ENCODE measurements at regions not wholly inside any gene's neighbourhood (a gene's known extent, or its start where the extent isn't known, plus 50 kb on each side); places are given as distances from the start of the nearest gene placed in this dataset.

DNA sequence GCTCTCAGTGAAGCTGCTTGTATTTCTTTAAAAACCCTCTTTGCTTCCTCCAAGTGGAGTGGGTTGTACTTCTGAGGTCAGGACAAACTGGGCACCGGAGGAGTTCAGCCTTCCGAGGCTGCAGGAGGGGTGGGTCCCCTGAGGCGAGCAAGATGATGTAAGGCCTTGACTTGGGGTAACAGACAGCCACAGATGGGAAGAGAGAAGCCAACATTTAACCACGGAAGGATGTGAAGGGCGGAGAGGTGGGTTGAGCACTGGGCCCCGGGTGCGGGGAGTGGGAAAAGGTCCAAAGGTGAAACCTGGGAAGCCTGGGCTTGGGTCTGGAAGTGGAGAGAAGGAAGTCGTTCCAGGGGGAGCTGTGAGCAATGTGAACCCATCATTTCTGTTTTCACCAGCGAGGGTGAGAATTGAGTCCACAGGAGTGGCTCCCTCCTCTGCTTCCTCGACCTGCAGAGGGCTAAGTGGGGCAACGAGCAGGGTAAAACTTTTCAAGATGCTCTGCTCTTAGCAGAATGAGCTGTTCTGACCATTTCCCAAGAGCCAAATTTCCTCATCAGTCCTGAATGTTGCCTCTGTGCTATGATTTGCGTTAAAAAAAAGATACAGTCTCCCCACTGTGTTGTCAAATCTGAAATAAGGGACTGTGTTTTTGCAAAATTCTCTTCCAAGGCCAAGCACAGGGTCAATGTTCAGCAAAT lies 137.7 kb upstream of the CRHR1 start:
- no peak for DNase-seq (ENCODE audit: low read depth, low spot score)
- H3K36me3 ChIP-seq (ENCODE audit: control insufficient read depth, insufficient read depth, low read length), result no peaks in the 10 kb centered on the region
- H3K9me3 ChIP-seq (ENCODE audit: control insufficient read depth, insufficient read depth, low read depth, low read length), result no peaks in the 10 kb centered on the region
- H3K4me1 ChIP-seq (ENCODE audit: control insufficient read depth, insufficient read depth, low read length), result no peaks in the 10 kb centered on the region
- no TSS peak for BruUV-seq (replicated peaks)
- ChIA-PET POLR2A (no interaction called here), CTCF (no interaction called here)
- no peak overlapping the region for H3K4me3 ChIP-seq (ENCODE audit: low read depth in 2 of 2, low read length in 2 of 2)
- in situ Hi-C loops (cut with HindIII; ENCODE audit: low pct_unique_long_range_greater_than_20kb, low sequenced_read_pairs), result no loop called here
- intact Hi-C loops (cut with micrococcal nuclease; ENCODE audit: unreplicated experiment), result no loop called here
- ATAC-seq, result no peak
- H3K27me3 ChIP-seq (ENCODE audit: control insufficient read depth, insufficient read depth, low read length), result no peaks in the 10 kb centered on the region
- H3K27ac ChIP-seq (ENCODE audit: low read length), result no peak overlapping the region
- no peak for TF ChIP-seq POLR2AphosphoS5 (IDR thresholded peaks at IDR 0.05; ENCODE audit: low read depth, low read length)
- TF ChIP-seq SIN3A (IDR thresholded peaks at IDR 0.05; ENCODE audit: borderline replicate concordance, insufficient read depth, low read depth, low read length), result no peak
- TF ChIP-seq, protein P1, sequence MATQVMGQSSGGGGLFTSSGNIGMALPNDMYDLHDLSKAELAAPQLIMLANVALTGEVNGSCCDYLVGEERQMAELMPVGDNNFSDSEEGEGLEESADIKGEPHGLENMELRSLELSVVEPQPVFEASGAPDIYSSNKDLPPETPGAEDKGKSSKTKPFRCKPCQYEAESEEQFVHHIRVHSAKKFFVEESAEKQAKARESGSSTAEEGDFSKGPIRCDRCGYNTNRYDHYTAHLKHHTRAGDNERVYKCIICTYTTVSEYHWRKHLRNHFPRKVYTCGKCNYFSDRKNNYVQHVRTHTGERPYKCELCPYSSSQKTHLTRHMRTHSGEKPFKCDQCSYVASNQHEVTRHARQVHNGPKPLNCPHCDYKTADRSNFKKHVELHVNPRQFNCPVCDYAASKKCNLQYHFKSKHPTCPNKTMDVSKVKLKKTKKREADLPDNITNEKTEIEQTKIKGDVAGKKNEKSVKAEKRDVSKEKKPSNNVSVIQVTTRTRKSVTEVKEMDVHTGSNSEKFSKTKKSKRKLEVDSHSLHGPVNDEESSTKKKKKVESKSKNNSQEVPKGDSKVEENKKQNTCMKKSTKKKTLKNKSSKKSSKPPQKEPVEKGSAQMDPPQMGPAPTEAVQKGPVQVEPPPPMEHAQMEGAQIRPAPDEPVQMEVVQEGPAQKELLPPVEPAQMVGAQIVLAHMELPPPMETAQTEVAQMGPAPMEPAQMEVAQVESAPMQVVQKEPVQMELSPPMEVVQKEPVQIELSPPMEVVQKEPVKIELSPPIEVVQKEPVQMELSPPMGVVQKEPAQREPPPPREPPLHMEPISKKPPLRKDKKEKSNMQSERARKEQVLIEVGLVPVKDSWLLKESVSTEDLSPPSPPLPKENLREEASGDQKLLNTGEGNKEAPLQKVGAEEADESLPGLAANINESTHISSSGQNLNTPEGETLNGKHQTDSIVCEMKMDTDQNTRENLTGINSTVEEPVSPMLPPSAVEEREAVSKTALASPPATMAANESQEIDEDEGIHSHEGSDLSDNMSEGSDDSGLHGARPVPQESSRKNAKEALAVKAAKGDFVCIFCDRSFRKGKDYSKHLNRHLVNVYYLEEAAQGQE (IDR thresholded peaks at IDR 0.05; ENCODE audit: insufficient read depth in 1 of 2, low read depth in 2 of 2, low read length in 1 of 2), result no peak
- no peak for TF ChIP-seq TCF7L2 (IDR thresholded peaks at IDR 0.05; ENCODE audit: low read depth, low read length)
- TF ChIP-seq, protein P2, sequence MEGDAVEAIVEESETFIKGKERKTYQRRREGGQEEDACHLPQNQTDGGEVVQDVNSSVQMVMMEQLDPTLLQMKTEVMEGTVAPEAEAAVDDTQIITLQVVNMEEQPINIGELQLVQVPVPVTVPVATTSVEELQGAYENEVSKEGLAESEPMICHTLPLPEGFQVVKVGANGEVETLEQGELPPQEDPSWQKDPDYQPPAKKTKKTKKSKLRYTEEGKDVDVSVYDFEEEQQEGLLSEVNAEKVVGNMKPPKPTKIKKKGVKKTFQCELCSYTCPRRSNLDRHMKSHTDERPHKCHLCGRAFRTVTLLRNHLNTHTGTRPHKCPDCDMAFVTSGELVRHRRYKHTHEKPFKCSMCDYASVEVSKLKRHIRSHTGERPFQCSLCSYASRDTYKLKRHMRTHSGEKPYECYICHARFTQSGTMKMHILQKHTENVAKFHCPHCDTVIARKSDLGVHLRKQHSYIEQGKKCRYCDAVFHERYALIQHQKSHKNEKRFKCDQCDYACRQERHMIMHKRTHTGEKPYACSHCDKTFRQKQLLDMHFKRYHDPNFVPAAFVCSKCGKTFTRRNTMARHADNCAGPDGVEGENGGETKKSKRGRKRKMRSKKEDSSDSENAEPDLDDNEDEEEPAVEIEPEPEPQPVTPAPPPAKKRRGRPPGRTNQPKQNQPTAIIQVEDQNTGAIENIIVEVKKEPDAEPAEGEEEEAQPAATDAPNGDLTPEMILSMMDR (IDR thresholded peaks at IDR 0.05), result no peak

- no peaks in the 10 kb centered on the region for H3K4me1 ChIP-seq (ENCODE audit: control insufficient read depth, insufficient read depth, low read length)
- no peak overlapping the region for H3K4me3 ChIP-seq (ENCODE audit: low read depth in 2 of 2, low read length in 2 of 2)
- TF ChIP-seq, protein P1 (IDR thresholded peaks at IDR 0.05; ENCODE audit: insufficient read depth in 1 of 2, low read depth in 2 of 2, low read length in 1 of 2), result no peak
- in situ Hi-C loops (cut with HindIII; ENCODE audit: low pct_unique_long_range_greater_than_20kb, low sequenced_read_pairs) (no loop called here), intact Hi-C loops (cut with micrococcal nuclease; ENCODE audit: unreplicated experiment) (no loop called here)
- H3K27ac ChIP-seq (ENCODE audit: low read length), result no peak overlapping the region
- BruUV-seq (replicated peaks), result no TSS peak
- no peaks in the 10 kb centered on the region for H3K9me3 ChIP-seq (ENCODE audit: control insufficient read depth, insufficient read depth, low read depth, low read length)
- ChIA-PET CTCF (no interaction called here), POLR2A (no interaction called here)
- no peak for ATAC-seq
- H3K27me3 ChIP-seq (ENCODE audit: control insufficient read depth, insufficient read depth, low read length), result no peaks in the 10 kb centered on the region
- H3K36me3 ChIP-seq (ENCODE audit: control insufficient read depth, insufficient read depth, low read length), result no peaks in the 10 kb centered on the region; the same call in 1 of the 2 replicates
- no peak for DNase-seq (ENCODE audit: low read depth, low spot score)
Measured at GRCh38 chr17:45648642-45649041, 135.5 kb upstream of the CRHR1 start.

Measured in Panc1 (cell line).